IMR-90 (cell line): ENCODE measurements at regions not wholly inside any gene's neighbourhood (a gene's known extent, or its start where the extent isn't known, plus 50 kb on each side); places are given as distances from the start of the nearest gene placed in this dataset.

ENCODE experiments used
- ATAC-seq: fragments of 200-7000 bp; cut with Tn5 transposase; 2 replicates; pipeline ENCODE4 v1.9.1; 2020; ENCODE audit warnings: low read depth, mild to moderate bottlenecking, moderate library complexity
- BruUV-seq: library from RNA; stranded (reverse); fragments of 400-500 nt; replicated peaks from 2 replicates; lab custom pipeline; 2021; lab: Mats Ljungman, UMichigan
- CTCF ChIA-PET: fragments of 300-600 bp; formaldehyde crosslinking; extraction: SDS; loops from one replicate; lab custom pipeline; 2021; ENCODE audit warnings: antibody characterized with exemption; lab: Yijun Ruan, JAX
- POLR2A ChIA-PET: fragments of 300-600 bp; sonication (Branson Sonifier 250); formaldehyde crosslinking; loops from one replicate; lab custom pipeline; 2022; ENCODE audit warnings: antibody characterized with exemption; ENCODE audit not compliant: unreplicated experiment; lab: Charles Lee
- DNase-seq: peaks from one replicate; pipeline ENCODE4 v3.0.0; 2013
- H2AFZ ChIP-seq: replicated peaks from 2 replicates; pipeline ENCODE3; 2013; ENCODE audit warnings: low read length, mild to moderate bottlenecking; ENCODE audit not compliant: poor library complexity
- H2AK5ac ChIP-seq: 2 replicates; pipeline ENCODE4 v1.6.1; 2013; ENCODE audit warnings: low read depth, low read length, inconsistent platforms
- H2AK9ac ChIP-seq: replicated peaks from 2 replicates; pipeline ENCODE3; 2013; ENCODE audit warnings: mild to moderate bottlenecking, low read depth, low read length, moderate library complexity; ENCODE audit not compliant: poor library complexity
- H2BK120ac ChIP-seq: 2 replicates; pipeline ENCODE4 v1.6.1; 2013; ENCODE audit warnings: low read depth, low read length, inconsistent platforms
- H2BK15ac ChIP-seq: 3 replicates; pipeline ENCODE4 v1.6.1; 2013; ENCODE audit warnings: low read depth, low read length, inconsistent platforms
- H2BK20ac ChIP-seq: 2 replicates; pipeline ENCODE4 v1.6.1; 2013; ENCODE audit warnings: low read depth, mild to moderate bottlenecking, inconsistent platforms, low read length, moderate library complexity
- H2BK5ac ChIP-seq: 2 replicates; pipeline ENCODE4 v1.6.1; 2013; ENCODE audit warnings: mild to moderate bottlenecking, low read depth, low read length, inconsistent platforms; ENCODE audit not compliant: poor library complexity, severe bottlenecking
- H3K14ac ChIP-seq: replicated peaks from 2 replicates; pipeline ENCODE4 v1.6.1; 2013; ENCODE audit warnings: low read depth, low read length, inconsistent platforms
- H3K18ac ChIP-seq: 2 replicates; pipeline ENCODE4 v1.6.1; 2013; ENCODE audit warnings: low read depth, low read length, control low read depth
- H3K23ac ChIP-seq: 2 replicates; pipeline ENCODE4 v1.6.1; 2013; ENCODE audit warnings: low read depth, low read length, inconsistent platforms
- H3K27ac ChIP-seq: 2 replicates; pipeline ENCODE4 v1.5.1; 2013; ENCODE audit warnings: mild to moderate bottlenecking, control low read depth, low read length; ENCODE audit not compliant: insufficient read depth
- H3K27me3 ChIP-seq: 2 replicates; pipeline ENCODE4 v1.6.1; 2013; ENCODE audit warnings: low read length; ENCODE audit not compliant: control insufficient read depth, insufficient read depth
- H3K36me3 ChIP-seq: 2 replicates; pipeline ENCODE4 v1.6.1; 2013; ENCODE audit warnings: low read length, mixed read lengths; ENCODE audit not compliant: control insufficient read depth, insufficient read depth
- H3K4ac ChIP-seq: 2 replicates; pipeline ENCODE4 v1.6.1; 2013; ENCODE audit warnings: low read depth, low read length, inconsistent platforms
- H3K4me1 ChIP-seq: 2 replicates; pipeline ENCODE4 v1.6.1; 2013; ENCODE audit warnings: low read length, mixed read lengths; ENCODE audit not compliant: control insufficient read depth, insufficient read depth
- H3K4me2 ChIP-seq: 2 replicates; pipeline ENCODE4 v1.6.1; 2013; ENCODE audit warnings: low read depth, mild to moderate bottlenecking, control low read depth, low read length, moderate library complexity
- H3K4me3 ChIP-seq: 2 replicates; pipeline ENCODE4 v1.5.1; 2013; ENCODE audit warnings: low read depth, mild to moderate bottlenecking, control low read depth, low read length, moderate library complexity; ENCODE audit not compliant: insufficient read depth
- H3K56ac ChIP-seq: 2 replicates; pipeline ENCODE4 v1.6.1; 2013; ENCODE audit warnings: low read length, inconsistent platforms; ENCODE audit not compliant: insufficient read depth; ENCODE audit errors: extremely low read depth
- H3K79me1 ChIP-seq, 2 experiments: 2 replicates each; pipeline ENCODE4 v1.6.1; 2013; ENCODE audit warnings: low read length in 2 of 2, inconsistent platforms in 1 of 2, low read depth in 1 of 2
- H3K9ac ChIP-seq: 2 replicates; pipeline ENCODE4 v1.6.1; 2013; ENCODE audit warnings: low read depth, low read length, control low read depth
- H3K9me1 ChIP-seq: 2 replicates; pipeline ENCODE4 v1.6.1; 2013; ENCODE audit warnings: low read length, inconsistent platforms; ENCODE audit not compliant: insufficient read depth
- H3K9me3 ChIP-seq: 2 replicates; pipeline ENCODE4 v1.6.1; 2013; ENCODE audit warnings: low read length; ENCODE audit not compliant: control insufficient read depth, insufficient read depth
- H4K20me1 ChIP-seq: 2 replicates; pipeline ENCODE4 v1.6.1; 2013; ENCODE audit warnings: low read length, inconsistent platforms; ENCODE audit not compliant: insufficient read depth
- H4K5ac ChIP-seq: 2 replicates; pipeline ENCODE4 v1.6.1; 2013; ENCODE audit warnings: mild to moderate bottlenecking, low read depth, low read length, control low read depth
- H4K8ac ChIP-seq, 2 experiments: 2 replicates each; pipeline ENCODE4 v1.6.1; 2013; ENCODE audit warnings: low read depth in 2 of 2, low read length in 2 of 2, control low read depth in 1 of 2, inconsistent platforms in 1 of 2
- H4K91ac ChIP-seq: 2 replicates; pipeline ENCODE4 v1.6.1; 2013; ENCODE audit warnings: low read depth, low read length, inconsistent platforms; ENCODE audit not compliant: insufficient read depth
- BHLHE40 ChIP-seq: fragments of 150-350 bp; IDR thresholded peaks from 2 replicates; pipeline ENCODE4 v1.6.1; 2016; ENCODE audit warnings: mild to moderate bottlenecking, low read depth, low read length
- CHD1 ChIP-seq: IDR thresholded peaks from 2 replicates; pipeline ENCODE4 v1.6.1; 2012; ENCODE audit warnings: low read depth, low read length, improper control_type of control experiment
- FOS ChIP-seq: fragments of 150-350 bp; IDR thresholded peaks from 2 replicates; pipeline ENCODE4 v1.6.1; 2016; ENCODE audit warnings: low read depth, low read length
- MAFK ChIP-seq: IDR thresholded peaks from 2 replicates; pipeline ENCODE4 v1.6.1; 2012; ENCODE audit warnings: low read depth, low read length, improper control_type of control experiment
- MAZ ChIP-seq: IDR thresholded peaks from 2 replicates; pipeline ENCODE4 v1.6.1; 2012; ENCODE audit warnings: low read depth, mild to moderate bottlenecking, low read length, improper control_type of control experiment, moderate library complexity, borderline replicate concordance
- MXI1 ChIP-seq: IDR thresholded peaks from 2 replicates; pipeline ENCODE4 v1.6.1; 2012; ENCODE audit warnings: low read depth, mild to moderate bottlenecking, low read length, moderate library complexity, borderline replicate concordance
- NFE2L2 ChIP-seq: fragments of 150-350 bp; IDR thresholded peaks from 2 replicates; pipeline ENCODE4 v1.6.1; 2016; ENCODE audit warnings: low read depth, mild to moderate bottlenecking, low read length
- POLR2A ChIP-seq: IDR thresholded peaks from 2 replicates; pipeline ENCODE4 v1.6.1; 2012; ENCODE audit warnings: mild to moderate bottlenecking, low read depth, low read length
- RAD21 ChIP-seq: IDR thresholded peaks from 2 replicates; pipeline ENCODE4 v1.6.1; 2012; ENCODE audit warnings: low read length, improper control_type of control experiment
- RCOR1 ChIP-seq: IDR thresholded peaks from 2 replicates; pipeline ENCODE4 v1.6.1; 2012; ENCODE audit warnings: mild to moderate bottlenecking, low read length, improper control_type of control experiment; ENCODE audit not compliant: insufficient replicate concordance
- SMC3 ChIP-seq: fragments of 150-350 bp; IDR thresholded peaks from 2 replicates; pipeline ENCODE4 v1.6.1; 2016; ENCODE audit warnings: low read depth, mild to moderate bottlenecking, antibody characterized with exemption, low read length, moderate library complexity
- WGBS, 2 experiments: methylation state at CpG; one replicate each; pipeline versions ENCODE4 v1.1.5 to v1.1.7; 2013; ENCODE audit warnings: missing lambda C conversion rate in 2 of 2; ENCODE audit not compliant: insufficient read length in 1 of 2; ENCODE audit errors: extremely low coverage in 2 of 2; 5-methylcytosine and 5-hydroxymethylcytosine counted together
- dilution Hi-C: fragments of 300-500 bp; cut with HindIII; formaldehyde crosslinking; loops from one replicate; pipeline ENCODE4 v1.14.3; 2018; ENCODE audit warnings: low sequenced_read_pairs; ENCODE audit not compliant: unreplicated experiment
- in situ Hi-C: fragments of 300-500 bp; cut with MboI; formaldehyde crosslinking; loops from 3 replicates; pipeline ENCODE4 v1.14.3; 2019; ENCODE audit warnings: low sequenced_read_pairs, inconsistent platforms, mixed read lengths
- intact Hi-C: fragments of 100-400 bp; cut with micrococcal nuclease; formaldehyde crosslinking; loops from 2 replicates; pipeline ENCODE4 v1.10.0; 2022
- TF ChIP-seq, protein P1 (sequence below): conservative IDR thresholded peaks from 2 replicates; pipeline ENCODE4 v1.5.1; 2012; ENCODE audit warnings: mild to moderate bottlenecking, low read depth, low read length, improper control_type of control experiment

DNA sequence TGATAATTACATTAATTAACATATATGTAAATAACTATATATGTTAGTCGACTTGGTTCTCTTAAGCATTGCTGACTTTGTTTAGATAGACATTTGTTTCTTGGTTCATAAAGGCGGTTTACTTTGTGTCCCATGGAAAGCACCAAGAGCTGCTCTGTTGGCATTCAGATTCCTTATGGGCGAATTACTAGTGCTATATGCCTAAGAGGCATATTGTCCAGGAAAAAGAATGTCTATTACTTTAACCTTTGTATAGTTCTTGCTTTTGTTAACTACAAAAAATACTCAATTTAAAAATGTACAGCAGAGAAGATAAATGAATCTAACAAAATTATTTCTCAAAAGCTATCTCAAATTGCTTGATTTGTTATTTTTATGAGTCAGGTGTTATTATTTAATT lies 532.8 kb downstream of the FAT4 start:
- H2BK20ac ChIP-seq, result no peak overlapping the region
- DNase-seq, result no peak
- dilution Hi-C loops, result no loop called here

More for the DNA sequence above, 532.8 kb downstream of the FAT4 start:
- Histone ChIP-seq H2AK5ac (no peak overlapping the region), H3K23ac (no peak overlapping the region), H4K8ac (no peak overlapping the region), H2AK9ac (no peak overlapping the region), H3K9me1 (no peaks in the 10 kb centered on the region), H3K4me2 (no peak overlapping the region), H3K27ac (no peak overlapping the region), H3K4ac (no peak overlapping the region), H3K4me3 (no peak overlapping the region), H3K27me3 (no peaks in the 10 kb centered on the region), H3K79me1 (no peaks in the 10 kb centered on the region), H4K20me1 (no peaks in the 10 kb centered on the region), H3K14ac (no peak overlapping the region), H3K4me1 (no peaks in the 10 kb centered on the region), H3K36me3 (no peaks in the 10 kb centered on the region), H2BK120ac (no peak overlapping the region), H3K18ac (no peak overlapping the region), H3K9ac (no peak overlapping the region), H3K56ac (no peak overlapping the region), H2BK5ac (no peak overlapping the region), H2AFZ (no peak overlapping the region), H3K9me3 (no peaks in the 10 kb centered on the region), H4K91ac (no peak overlapping the region), H2BK15ac (no peak overlapping the region), H4K5ac (no peak overlapping the region)
- ATAC-seq, result no peak
- no peak for TF ChIP-seq NFE2L2
- TF ChIP-seq POLR2A, result no peak
- TF ChIP-seq MAFK, result no peak
- TF ChIP-seq CHD1, result no peak
- no peak for TF ChIP-seq SMC3
- TF ChIP-seq RCOR1, result no peak
- no peak for TF ChIP-seq FOS
- no peak for TF ChIP-seq MAZ
- no peak for TF ChIP-seq BHLHE40
- TF ChIP-seq MXI1, result no peak
- TF ChIP-seq RAD21, result no peak
- TF ChIP-seq, protein P1, sequence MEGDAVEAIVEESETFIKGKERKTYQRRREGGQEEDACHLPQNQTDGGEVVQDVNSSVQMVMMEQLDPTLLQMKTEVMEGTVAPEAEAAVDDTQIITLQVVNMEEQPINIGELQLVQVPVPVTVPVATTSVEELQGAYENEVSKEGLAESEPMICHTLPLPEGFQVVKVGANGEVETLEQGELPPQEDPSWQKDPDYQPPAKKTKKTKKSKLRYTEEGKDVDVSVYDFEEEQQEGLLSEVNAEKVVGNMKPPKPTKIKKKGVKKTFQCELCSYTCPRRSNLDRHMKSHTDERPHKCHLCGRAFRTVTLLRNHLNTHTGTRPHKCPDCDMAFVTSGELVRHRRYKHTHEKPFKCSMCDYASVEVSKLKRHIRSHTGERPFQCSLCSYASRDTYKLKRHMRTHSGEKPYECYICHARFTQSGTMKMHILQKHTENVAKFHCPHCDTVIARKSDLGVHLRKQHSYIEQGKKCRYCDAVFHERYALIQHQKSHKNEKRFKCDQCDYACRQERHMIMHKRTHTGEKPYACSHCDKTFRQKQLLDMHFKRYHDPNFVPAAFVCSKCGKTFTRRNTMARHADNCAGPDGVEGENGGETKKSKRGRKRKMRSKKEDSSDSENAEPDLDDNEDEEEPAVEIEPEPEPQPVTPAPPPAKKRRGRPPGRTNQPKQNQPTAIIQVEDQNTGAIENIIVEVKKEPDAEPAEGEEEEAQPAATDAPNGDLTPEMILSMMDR, result no peak
- ChIA-PET POLR2A (no interaction called here), CTCF (no interaction called here)
- in situ Hi-C loops, result no loop called here
- no CpG with 5 or more reads among the region's 3 CpGs for WGBS, 2 experiments
- intact Hi-C loops, result no loop called here
- BruUV-seq, result no TSS peak
